H9 (cell line): ENCODE measurements at regions not wholly inside any gene's neighbourhood (a gene's known extent, or its start where the extent isn't known, plus 50 kb on each side); places are given as distances from the start of the nearest gene placed in this dataset.

Source experiments
- DNase-seq: peaks from one replicate; pipeline ENCODE4 v3.0.0-alpha.2; 2017
- H2AFZ ChIP-seq: one replicate; pipeline ENCODE4 v1.6.1; 2013; ENCODE audit warnings: mild to moderate bottlenecking, low read length, control low read depth, moderate library complexity
- H2AK5ac ChIP-seq: 2 replicates; pipeline ENCODE4 v1.6.1; 2013; ENCODE audit warnings: low read length, control low read depth, mixed read lengths; ENCODE audit not compliant: insufficient read length
- H2BK120ac ChIP-seq: one replicate; pipeline ENCODE4 v1.6.1; 2013; ENCODE audit warnings: low read depth, mild to moderate bottlenecking, low read length, control low read depth, inconsistent platforms; ENCODE audit not compliant: poor library complexity, severe bottlenecking
- H2BK12ac ChIP-seq: 2 replicates; pipeline ENCODE4 v1.6.1; 2013; ENCODE audit warnings: low read length, control low read depth, mixed read lengths, low read depth; ENCODE audit not compliant: insufficient read length
- H2BK15ac ChIP-seq: 2 replicates; pipeline ENCODE4 v1.6.1; 2013; ENCODE audit warnings: low read depth, low read length, control low read depth
- H2BK20ac ChIP-seq: one replicate; pipeline ENCODE4 v1.6.1; 2013; ENCODE audit warnings: low read depth, mild to moderate bottlenecking, low read length, control low read depth, inconsistent platforms; ENCODE audit not compliant: poor library complexity, severe bottlenecking
- H2BK5ac ChIP-seq: 2 replicates; pipeline ENCODE4 v1.6.1; 2013; ENCODE audit warnings: low read length, control low read depth, mixed read lengths; ENCODE audit not compliant: insufficient read length
- H3K14ac ChIP-seq: 2 replicates; pipeline ENCODE4 v1.6.1; 2013; ENCODE audit warnings: low read length, control low read depth; ENCODE audit not compliant: insufficient read depth
- H3K18ac ChIP-seq: 2 replicates; pipeline ENCODE4 v1.6.1; 2013; ENCODE audit warnings: low read depth, mild to moderate bottlenecking, mixed read lengths, low read length, control low read depth; ENCODE audit not compliant: insufficient read length
- H3K23ac ChIP-seq: 2 replicates; pipeline ENCODE4 v1.6.1; 2013; ENCODE audit warnings: low read length, control low read depth, mixed read lengths, low read depth; ENCODE audit not compliant: insufficient read length
- H3K23me2 ChIP-seq: 2 replicates; pipeline ENCODE4 v1.6.1; 2013; ENCODE audit warnings: low read depth, mild to moderate bottlenecking, mixed read lengths, low read length, control low read depth; ENCODE audit not compliant: insufficient read length, poor library complexity, severe bottlenecking
- H3K27ac ChIP-seq: 2 replicates; pipeline ENCODE4 v1.5.1; 2013; ENCODE audit warnings: low read length, control low read depth, mixed read lengths, low read depth; ENCODE audit not compliant: insufficient read length
- H3K27me3 ChIP-seq: 2 replicates; pipeline ENCODE4 v1.6.1; 2013; ENCODE audit warnings: low read length, control low read depth, inconsistent platforms; ENCODE audit not compliant: insufficient read depth
- H3K4ac ChIP-seq: 2 replicates; pipeline ENCODE4 v1.6.1; 2013; ENCODE audit warnings: low read depth, mild to moderate bottlenecking, control low read depth, inconsistent platforms, low read length, moderate library complexity
- H3K4me1 ChIP-seq: 2 replicates; pipeline ENCODE4 v1.6.1; 2013; ENCODE audit warnings: low read length, control low read depth, inconsistent platforms; ENCODE audit not compliant: insufficient read depth
- H3K4me2 ChIP-seq: 2 replicates; pipeline ENCODE4 v1.6.1; 2013; ENCODE audit warnings: low read length, control low read depth, mixed read lengths; ENCODE audit not compliant: insufficient read length, insufficient read depth
- H3K56ac ChIP-seq: 2 replicates; pipeline ENCODE4 v1.6.1; 2013; ENCODE audit warnings: low read depth, mild to moderate bottlenecking, mixed read lengths, low read length, control low read depth; ENCODE audit not compliant: insufficient read length
- H3K79me1 ChIP-seq: 2 replicates; pipeline ENCODE4 v1.6.1; 2013; ENCODE audit warnings: low read depth, mild to moderate bottlenecking, moderate library complexity, low read length, control low read depth, inconsistent platforms; ENCODE audit not compliant: insufficient read depth, poor library complexity, severe bottlenecking
- H3K79me2 ChIP-seq: 2 replicates; pipeline ENCODE4 v1.6.1; 2013; ENCODE audit warnings: low read length, control low read depth, inconsistent platforms; ENCODE audit not compliant: insufficient read depth
- H3K9ac ChIP-seq: 2 replicates; pipeline ENCODE4 v1.6.1; 2013; ENCODE audit warnings: low read length, control low read depth, mixed read lengths; ENCODE audit not compliant: insufficient read length; ENCODE audit errors: extremely low read depth
- H3K9me3 ChIP-seq: one replicate; pipeline ENCODE4 v1.6.1; 2013; ENCODE audit warnings: low read depth, low read length, inconsistent platforms; ENCODE audit not compliant: control insufficient read depth
- H3T11ph ChIP-seq: one replicate; pipeline ENCODE4 v1.6.1; 2013; ENCODE audit warnings: mild to moderate bottlenecking, low read length, control low read depth, inconsistent platforms
- H4K20me1 ChIP-seq: one replicate; pipeline ENCODE4 v1.6.1; 2013; ENCODE audit not compliant: control insufficient read depth, insufficient read length, insufficient read depth
- H4K5ac ChIP-seq: 2 replicates; pipeline ENCODE4 v1.6.1; 2013; ENCODE audit warnings: low read depth, mild to moderate bottlenecking, mixed read lengths, low read length, control low read depth; ENCODE audit not compliant: insufficient read length
- H4K8ac ChIP-seq: replicated peaks from 2 replicates; pipeline ENCODE4 v1.6.1; 2013; ENCODE audit warnings: low read length, control low read depth, mixed read lengths, low read depth; ENCODE audit not compliant: insufficient read length
- H4K91ac ChIP-seq: 2 replicates; pipeline ENCODE4 v1.6.1; 2013; ENCODE audit warnings: low read depth, mild to moderate bottlenecking, moderate library complexity, mixed read lengths, low read length, control low read depth; ENCODE audit not compliant: insufficient read length
- H3K27ac Mint-ChIP-seq, 3 experiments: 2 replicates in 2 of 3; 3 replicates in 1 of 3; pipeline ENCODE4 v1.8.0; 2020 to 2021; ENCODE audit warnings: mixed read lengths in 3 of 3, mild to moderate bottlenecking in 1 of 3, moderate library complexity in 1 of 3
- H3K27me3 Mint-ChIP-seq: 2 replicates; pipeline ENCODE4 v1.8.0; 2021; ENCODE audit warnings: low read depth, mild to moderate bottlenecking, moderate library complexity, mixed read lengths
- H3K36me3 Mint-ChIP-seq, 3 experiments: 2 replicates in 2 of 3; 3 replicates in 1 of 3; pipeline ENCODE4 v1.8.0; 2020 to 2021; ENCODE audit warnings: low read depth in 3 of 3, mixed read lengths in 3 of 3; ENCODE audit not compliant: insufficient read depth in 1 of 3
- H3K4me1 Mint-ChIP-seq, 2 experiments: 2 replicates each; pipeline ENCODE4 v1.8.0; 2020; ENCODE audit warnings: mixed read lengths in 2 of 2
- H3K4me3 Mint-ChIP-seq, 2 experiments: 2 replicates in 1 of 2; 3 replicates in 1 of 2; pipeline ENCODE4 v1.8.0; 2020 to 2021; ENCODE audit warnings: mild to moderate bottlenecking in 2 of 2, mixed read lengths in 2 of 2, moderate library complexity in 1 of 2
- H3K9me3 Mint-ChIP-seq, 2 experiments: 2 replicates in 1 of 2; 3 replicates in 1 of 2; pipeline ENCODE4 v1.8.0; 2020; ENCODE audit warnings: mild to moderate bottlenecking in 2 of 2, mixed read lengths in 2 of 2, moderate library complexity in 1 of 2
- CTCF ChIP-seq: fragments of 200-600 bp; sonication (generic); conservative IDR thresholded peaks from 3 replicates; pipeline ENCODE4 v1.8.0; 2021; ENCODE audit warnings: antibody characterized with exemption, mild to moderate bottlenecking
- WGBS: extraction: QIAGEN DNeasy Blood & Tissue Kit; methylation state at CpG from one replicate; pipeline ENCODE4 v1.1.7; 2013; ENCODE audit warnings: missing lambda C conversion rate, low lambda C conversion rate, mixed read lengths; ENCODE audit not compliant: insufficient read length; ENCODE audit errors: extremely low coverage; 5-methylcytosine and 5-hydroxymethylcytosine counted together

DNA sequence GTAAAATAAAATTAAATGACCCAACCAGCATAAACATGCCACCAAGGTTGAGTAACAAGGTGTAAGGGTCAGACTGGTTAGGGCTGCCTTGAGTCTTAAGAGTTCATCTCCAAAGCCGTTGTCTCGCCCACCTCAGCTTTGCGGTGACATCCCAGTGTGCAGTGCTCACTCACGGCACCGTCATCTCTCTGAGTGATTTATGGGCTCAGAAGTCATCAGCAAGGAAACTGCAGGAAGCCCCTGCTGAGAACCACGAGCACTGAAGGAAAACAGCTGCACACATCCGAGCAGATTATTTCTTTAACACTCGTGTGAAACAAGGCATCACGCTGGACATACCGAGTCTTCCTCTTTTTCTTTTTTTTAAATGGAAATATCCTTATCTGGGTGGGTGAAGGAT lies 411.1 kb downstream of the TRIML1 start:
- H4K20me1 ChIP-seq: no peaks in the 10 kb centered on the region
- no peak overlapping the region for H4K8ac ChIP-seq
- Mint-ChIP-seq H3K27ac (no peak overlapping the region), H3K36me3 (no peaks in the 10 kb centered on the region), H3K4me1 (no peaks in the 10 kb centered on the region), H3K9me3 (no peaks in the 10 kb centered on the region), H3K27me3 (no peaks in the 10 kb centered on the region; the same call in 1 of the 2 replicates), H3K4me3 (no peak overlapping the region)
- no peak overlapping the region for H3K18ac ChIP-seq
- no peak overlapping the region for H4K91ac ChIP-seq
- no peak overlapping the region for H3K23ac ChIP-seq
- H2BK5ac ChIP-seq: no peak overlapping the region
- no peaks in the 10 kb centered on the region for H3K23me2 ChIP-seq
- no peak overlapping the region for H3T11ph ChIP-seq
- no peak overlapping the region for H3K56ac ChIP-seq
- no peak overlapping the region for H2BK12ac ChIP-seq
- H3K79me1 ChIP-seq: no peaks in the 10 kb centered on the region
- no peak overlapping the region for H3K14ac ChIP-seq
- H3K79me2 ChIP-seq: no peaks in the 10 kb centered on the region
- no peak for TF ChIP-seq CTCF
- H3K9ac ChIP-seq: no peak overlapping the region
- H4K5ac ChIP-seq: no peak overlapping the region
- no peak overlapping the region for H2AK5ac ChIP-seq
- DNase-seq: no peak
- H3K9me3 ChIP-seq: no peaks in the 10 kb centered on the region
- H2BK120ac ChIP-seq: no peak overlapping the region
- no peak overlapping the region for H3K4me2 ChIP-seq
- no peak overlapping the region for H2BK15ac ChIP-seq
- H3K27me3 ChIP-seq: no peaks in the 10 kb centered on the region
- no peaks in the 10 kb centered on the region for H3K4me1 ChIP-seq
- no peak overlapping the region for H3K4ac ChIP-seq
- H2BK20ac ChIP-seq: no peak overlapping the region
- H2AFZ ChIP-seq: no peak overlapping the region
- no CpG with 5 or more reads among the region's 10 CpGs for WGBS
- H3K27ac ChIP-seq: no peak overlapping the region
